ENCODE measurements at regions not wholly inside any gene's neighbourhood (a gene's known extent, or its start where the extent isn't known, plus 50 kb on each side); places are given as distances from the start of the nearest gene placed in this dataset.

DNA sequence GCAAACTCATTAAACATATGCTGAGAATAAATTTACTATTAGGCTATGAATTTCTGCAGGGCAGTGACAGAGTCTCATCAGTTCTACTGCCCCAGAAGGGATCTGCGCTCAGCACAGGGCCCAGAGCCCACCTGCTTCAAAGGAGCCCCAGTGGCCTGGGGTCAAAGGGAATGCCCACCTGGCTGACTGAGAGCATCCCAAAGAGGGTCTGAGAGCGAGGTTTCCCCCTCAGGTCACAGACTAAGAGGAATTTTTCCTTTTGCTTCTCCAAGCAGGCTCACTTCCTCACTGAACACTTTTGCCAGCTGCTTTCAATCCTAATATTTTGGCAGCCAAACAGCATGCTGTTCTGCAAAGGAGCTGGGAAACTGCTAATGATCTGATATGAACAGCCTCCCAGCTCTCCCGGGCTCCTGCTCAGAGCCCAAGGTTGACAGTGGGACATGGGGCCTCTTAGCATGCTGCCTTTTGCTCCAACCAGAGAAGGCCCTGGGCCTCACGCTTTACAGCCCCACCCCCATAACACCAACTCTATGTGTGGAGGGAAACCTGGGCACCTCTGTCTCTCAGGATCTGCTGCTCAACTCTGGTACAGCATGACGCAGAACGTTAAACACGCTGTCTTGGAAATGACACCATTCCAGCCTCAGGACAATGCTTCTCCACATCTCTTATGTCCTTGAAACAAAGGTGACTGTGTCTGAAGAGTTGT is 70.7 kb upstream of the SYT6 start:
- dilution Hi-C loops (cut with HindIII; ENCODE audit: low sequenced_read_pairs, unreplicated experiment) (no loop called here), intact Hi-C loops (cut with micrococcal nuclease) (no loop called here), in situ Hi-C loops (cut with MboI; ENCODE audit: low sequenced_read_pairs) (no loop called here)
- CTCF ChIA-PET = no interaction called here
- no TSS peak for BruUV-seq (replicated peaks)
- Histone ChIP-seq H4K8ac (ENCODE audit: low read depth in 2 of 2, low read length in 2 of 2) (no peak overlapping the region), H3K9me3 (ENCODE audit: control insufficient read depth, insufficient read depth, low read length) (no peaks in the 10 kb centered on the region), H3K79me1 (ENCODE audit: low read depth in 1 of 2, low read length in 2 of 2) (no peaks in the 10 kb centered on the region), H3K4me2 (ENCODE audit: low read depth, low read length) (no peak overlapping the region; the same call in 1 of the 2 replicates), H3K27ac (ENCODE audit: insufficient read depth, low read length) (no peak overlapping the region), H3K4me3 (ENCODE audit: insufficient read depth, low read depth, low read length) (no peak overlapping the region), H3K36me3 (ENCODE audit: control insufficient read depth, insufficient read depth, low read length) (no peaks in the 10 kb centered on the region), H3K4me1 (ENCODE audit: control insufficient read depth, insufficient read depth, low read length) (no peaks in the 10 kb centered on the region), H2BK120ac (ENCODE audit: low read depth, low read length) (no peak overlapping the region), H2BK15ac (ENCODE audit: low read depth, low read length) (no peak overlapping the region), H2BK5ac (ENCODE audit: low read depth, low read length, poor library complexity, severe bottlenecking) (no peak overlapping the region), H2BK20ac (ENCODE audit: low read depth, low read length) (no peak overlapping the region), H3K56ac (ENCODE audit: extremely low read depth, insufficient read depth, low read length) (no peak overlapping the region), H3K4ac (ENCODE audit: low read depth, low read length) (no peak overlapping the region), H3K27me3 (ENCODE audit: control insufficient read depth, insufficient read depth, low read length) (peaks cover 10% of the 10 kb centered on the region), H2AK9ac (replicated peaks; ENCODE audit: low read depth, low read length, poor library complexity) (no peak overlapping the region), H3K9me1 (ENCODE audit: insufficient read depth, low read length) (no peaks in the 10 kb centered on the region), H3K23ac (ENCODE audit: low read depth, low read length) (no peak overlapping the region), H4K5ac (ENCODE audit: low read depth, low read length) (no peak overlapping the region), H4K91ac (ENCODE audit: insufficient read depth, low read depth, low read length) (no peak overlapping the region), H2AFZ (replicated peaks; ENCODE audit: low read length, poor library complexity) (no peak overlapping the region), H3K18ac (ENCODE audit: low read depth, low read length) (no peak overlapping the region), H3K9ac (ENCODE audit: low read depth, low read length) (no peak overlapping the region), H2AK5ac (ENCODE audit: low read depth, low read length) (no peak overlapping the region), H4K20me1 (ENCODE audit: insufficient read depth, low read length) (no peaks in the 10 kb centered on the region), H3K14ac (replicated peaks; ENCODE audit: low read depth, low read length) (no peak overlapping the region)
- ATAC-seq (ENCODE audit: low read depth) (no peak), DNase-seq (no peak)
- POLR2A ChIA-PET (ENCODE audit: unreplicated experiment) = no interaction called here
- TF ChIP-seq MAZ (IDR thresholded peaks at IDR 0.05; ENCODE audit: borderline replicate concordance, low read depth, low read length) (no peak), RAD21 (IDR thresholded peaks at IDR 0.05; ENCODE audit: low read length) (no peak), MXI1 (IDR thresholded peaks at IDR 0.05; ENCODE audit: borderline replicate concordance, low read depth, low read length) (no peak), NFE2L2 (IDR thresholded peaks at IDR 0.05; ENCODE audit: low read depth, low read length) (no peak), BHLHE40 (IDR thresholded peaks at IDR 0.05; ENCODE audit: low read depth, low read length) (no peak), RFX5 (IDR thresholded peaks at IDR 0.05; ENCODE audit: low read depth, low read length) (no peak), CEBPB (IDR thresholded peaks at IDR 0.05; ENCODE audit: low read depth, low read length) (no peak), MAFK (IDR thresholded peaks at IDR 0.05; ENCODE audit: low read depth, low read length) (no peak), POLR2A (IDR thresholded peaks at IDR 0.05; ENCODE audit: low read depth, low read length) (no peak), ELK1 (IDR thresholded peaks at IDR 0.05; ENCODE audit: borderline replicate concordance, low read depth, low read length) (no peak), FOS (IDR thresholded peaks at IDR 0.05; ENCODE audit: low read depth, low read length) (no peak), RCOR1 (IDR thresholded peaks at IDR 0.05; ENCODE audit: insufficient replicate concordance, low read length) (no peak), CHD1 (IDR thresholded peaks at IDR 0.05; ENCODE audit: low read depth, low read length) (no peak), SMC3 (IDR thresholded peaks at IDR 0.05; ENCODE audit: low read depth, low read length) (no peak)
- TF ChIP-seq, protein P1, sequence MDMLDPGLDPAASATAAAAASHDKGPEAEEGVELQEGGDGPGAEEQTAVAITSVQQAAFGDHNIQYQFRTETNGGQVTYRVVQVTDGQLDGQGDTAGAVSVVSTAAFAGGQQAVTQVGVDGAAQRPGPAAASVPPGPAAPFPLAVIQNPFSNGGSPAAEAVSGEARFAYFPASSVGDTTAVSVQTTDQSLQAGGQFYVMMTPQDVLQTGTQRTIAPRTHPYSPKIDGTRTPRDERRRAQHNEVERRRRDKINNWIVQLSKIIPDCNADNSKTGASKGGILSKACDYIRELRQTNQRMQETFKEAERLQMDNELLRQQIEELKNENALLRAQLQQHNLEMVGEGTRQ (IDR thresholded peaks at IDR 0.05; ENCODE audit: low read depth, low read length) = no peak
- WGBS, 2 experiments (ENCODE audit: extremely low coverage in 2 of 2, insufficient read length in 1 of 2) = 67% methylated on average over 1 of the region's 7 CpGs; no CpG with 5 or more reads in 1 of the 2 experiments

Measured in IMR-90 (cell line).